IMR-90 (cell line): ENCODE measurements at regions not wholly inside any gene's neighbourhood (a gene's known extent, or its start where the extent isn't known, plus 50 kb on each side); places are given as distances from the start of the nearest gene placed in this dataset.

Source experiments
- ATAC-seq: fragments of 200-7000 bp; cut with Tn5 transposase; 2 replicates; pipeline ENCODE4 v1.9.1; 2020; ENCODE audit warnings: low read depth, mild to moderate bottlenecking, moderate library complexity
- BruUV-seq: library from RNA; stranded (reverse); fragments of 400-500 nt; replicated peaks from 2 replicates; lab custom pipeline; 2021; lab: Mats Ljungman, UMichigan
- CTCF ChIA-PET: fragments of 300-600 bp; formaldehyde crosslinking; extraction: SDS; loops from one replicate; lab custom pipeline; 2021; ENCODE audit warnings: antibody characterized with exemption; lab: Yijun Ruan, JAX
- POLR2A ChIA-PET: fragments of 300-600 bp; sonication (Branson Sonifier 250); formaldehyde crosslinking; loops from one replicate; lab custom pipeline; 2022; ENCODE audit warnings: antibody characterized with exemption; ENCODE audit not compliant: unreplicated experiment; lab: Charles Lee
- DNase-seq: peaks from one replicate; pipeline ENCODE4 v3.0.0; 2013
- H2AFZ ChIP-seq: replicated peaks from 2 replicates; pipeline ENCODE3; 2013; ENCODE audit warnings: low read length, mild to moderate bottlenecking; ENCODE audit not compliant: poor library complexity
- H2AK5ac ChIP-seq: 2 replicates; pipeline ENCODE4 v1.6.1; 2013; ENCODE audit warnings: low read depth, low read length, inconsistent platforms
- H2AK9ac ChIP-seq: replicated peaks from 2 replicates; pipeline ENCODE3; 2013; ENCODE audit warnings: mild to moderate bottlenecking, low read depth, low read length, moderate library complexity; ENCODE audit not compliant: poor library complexity
- H2BK120ac ChIP-seq: 2 replicates; pipeline ENCODE4 v1.6.1; 2013; ENCODE audit warnings: low read depth, low read length, inconsistent platforms
- H2BK15ac ChIP-seq: 3 replicates; pipeline ENCODE4 v1.6.1; 2013; ENCODE audit warnings: low read depth, low read length, inconsistent platforms
- H2BK20ac ChIP-seq: 2 replicates; pipeline ENCODE4 v1.6.1; 2013; ENCODE audit warnings: low read depth, mild to moderate bottlenecking, inconsistent platforms, low read length, moderate library complexity
- H2BK5ac ChIP-seq: 2 replicates; pipeline ENCODE4 v1.6.1; 2013; ENCODE audit warnings: mild to moderate bottlenecking, low read depth, low read length, inconsistent platforms; ENCODE audit not compliant: poor library complexity, severe bottlenecking
- H3K14ac ChIP-seq: replicated peaks from 2 replicates; pipeline ENCODE4 v1.6.1; 2013; ENCODE audit warnings: low read depth, low read length, inconsistent platforms
- H3K18ac ChIP-seq: 2 replicates; pipeline ENCODE4 v1.6.1; 2013; ENCODE audit warnings: low read depth, low read length, control low read depth
- H3K23ac ChIP-seq: 2 replicates; pipeline ENCODE4 v1.6.1; 2013; ENCODE audit warnings: low read depth, low read length, inconsistent platforms
- H3K27ac ChIP-seq: 2 replicates; pipeline ENCODE4 v1.5.1; 2013; ENCODE audit warnings: mild to moderate bottlenecking, control low read depth, low read length; ENCODE audit not compliant: insufficient read depth
- H3K27me3 ChIP-seq: 2 replicates; pipeline ENCODE4 v1.6.1; 2013; ENCODE audit warnings: low read length; ENCODE audit not compliant: control insufficient read depth, insufficient read depth
- H3K36me3 ChIP-seq: 2 replicates; pipeline ENCODE4 v1.6.1; 2013; ENCODE audit warnings: low read length, mixed read lengths; ENCODE audit not compliant: control insufficient read depth, insufficient read depth
- H3K4ac ChIP-seq: 2 replicates; pipeline ENCODE4 v1.6.1; 2013; ENCODE audit warnings: low read depth, low read length, inconsistent platforms
- H3K4me1 ChIP-seq: 2 replicates; pipeline ENCODE4 v1.6.1; 2013; ENCODE audit warnings: low read length, mixed read lengths; ENCODE audit not compliant: control insufficient read depth, insufficient read depth
- H3K4me2 ChIP-seq: 2 replicates; pipeline ENCODE4 v1.6.1; 2013; ENCODE audit warnings: low read depth, mild to moderate bottlenecking, control low read depth, low read length, moderate library complexity
- H3K4me3 ChIP-seq: 2 replicates; pipeline ENCODE4 v1.5.1; 2013; ENCODE audit warnings: low read depth, mild to moderate bottlenecking, control low read depth, low read length, moderate library complexity; ENCODE audit not compliant: insufficient read depth
- H3K56ac ChIP-seq: 2 replicates; pipeline ENCODE4 v1.6.1; 2013; ENCODE audit warnings: low read length, inconsistent platforms; ENCODE audit not compliant: insufficient read depth; ENCODE audit errors: extremely low read depth
- H3K79me1 ChIP-seq, 2 experiments: 2 replicates each; pipeline ENCODE4 v1.6.1; 2013; ENCODE audit warnings: low read length in 2 of 2, inconsistent platforms in 1 of 2, low read depth in 1 of 2
- H3K9ac ChIP-seq: 2 replicates; pipeline ENCODE4 v1.6.1; 2013; ENCODE audit warnings: low read depth, low read length, control low read depth
- H3K9me1 ChIP-seq: 2 replicates; pipeline ENCODE4 v1.6.1; 2013; ENCODE audit warnings: low read length, inconsistent platforms; ENCODE audit not compliant: insufficient read depth
- H3K9me3 ChIP-seq: 2 replicates; pipeline ENCODE4 v1.6.1; 2013; ENCODE audit warnings: low read length; ENCODE audit not compliant: control insufficient read depth, insufficient read depth
- H4K20me1 ChIP-seq: 2 replicates; pipeline ENCODE4 v1.6.1; 2013; ENCODE audit warnings: low read length, inconsistent platforms; ENCODE audit not compliant: insufficient read depth
- H4K5ac ChIP-seq: 2 replicates; pipeline ENCODE4 v1.6.1; 2013; ENCODE audit warnings: mild to moderate bottlenecking, low read depth, low read length, control low read depth
- H4K8ac ChIP-seq, 2 experiments: 2 replicates each; pipeline ENCODE4 v1.6.1; 2013; ENCODE audit warnings: low read depth in 2 of 2, low read length in 2 of 2, control low read depth in 1 of 2, inconsistent platforms in 1 of 2
- H4K91ac ChIP-seq: 2 replicates; pipeline ENCODE4 v1.6.1; 2013; ENCODE audit warnings: low read depth, low read length, inconsistent platforms; ENCODE audit not compliant: insufficient read depth
- BHLHE40 ChIP-seq: fragments of 150-350 bp; IDR thresholded peaks from 2 replicates; pipeline ENCODE4 v1.6.1; 2016; ENCODE audit warnings: mild to moderate bottlenecking, low read depth, low read length
- CEBPB ChIP-seq: IDR thresholded peaks from 2 replicates; pipeline ENCODE4 v1.6.1; 2012; ENCODE audit warnings: low read depth, low read length, improper control_type of control experiment
- CHD1 ChIP-seq: IDR thresholded peaks from 2 replicates; pipeline ENCODE4 v1.6.1; 2012; ENCODE audit warnings: low read depth, low read length, improper control_type of control experiment
- FOS ChIP-seq: fragments of 150-350 bp; IDR thresholded peaks from 2 replicates; pipeline ENCODE4 v1.6.1; 2016; ENCODE audit warnings: low read depth, low read length
- MAFK ChIP-seq: IDR thresholded peaks from 2 replicates; pipeline ENCODE4 v1.6.1; 2012; ENCODE audit warnings: low read depth, low read length, improper control_type of control experiment
- MAZ ChIP-seq: IDR thresholded peaks from 2 replicates; pipeline ENCODE4 v1.6.1; 2012; ENCODE audit warnings: low read depth, mild to moderate bottlenecking, low read length, improper control_type of control experiment, moderate library complexity, borderline replicate concordance
- MXI1 ChIP-seq: IDR thresholded peaks from 2 replicates; pipeline ENCODE4 v1.6.1; 2012; ENCODE audit warnings: low read depth, mild to moderate bottlenecking, low read length, moderate library complexity, borderline replicate concordance
- NFE2L2 ChIP-seq: fragments of 150-350 bp; IDR thresholded peaks from 2 replicates; pipeline ENCODE4 v1.6.1; 2016; ENCODE audit warnings: low read depth, mild to moderate bottlenecking, low read length
- POLR2A ChIP-seq: IDR thresholded peaks from 2 replicates; pipeline ENCODE4 v1.6.1; 2012; ENCODE audit warnings: mild to moderate bottlenecking, low read depth, low read length
- RAD21 ChIP-seq: IDR thresholded peaks from 2 replicates; pipeline ENCODE4 v1.6.1; 2012; ENCODE audit warnings: low read length, improper control_type of control experiment
- RCOR1 ChIP-seq: IDR thresholded peaks from 2 replicates; pipeline ENCODE4 v1.6.1; 2012; ENCODE audit warnings: mild to moderate bottlenecking, low read length, improper control_type of control experiment; ENCODE audit not compliant: insufficient replicate concordance
- RFX5 ChIP-seq: IDR thresholded peaks from 2 replicates; pipeline ENCODE4 v1.8.0; 2012; ENCODE audit warnings: low read depth, mild to moderate bottlenecking, low read length, moderate library complexity
- SMC3 ChIP-seq: fragments of 150-350 bp; IDR thresholded peaks from 2 replicates; pipeline ENCODE4 v1.6.1; 2016; ENCODE audit warnings: low read depth, mild to moderate bottlenecking, antibody characterized with exemption, low read length, moderate library complexity
- WGBS, 2 experiments: methylation state at CpG; one replicate each; pipeline versions ENCODE4 v1.1.5 to v1.1.7; 2013; ENCODE audit warnings: missing lambda C conversion rate in 2 of 2; ENCODE audit not compliant: insufficient read length in 1 of 2; ENCODE audit errors: extremely low coverage in 2 of 2; 5-methylcytosine and 5-hydroxymethylcytosine counted together
- dilution Hi-C: fragments of 300-500 bp; cut with HindIII; formaldehyde crosslinking; loops from one replicate; pipeline ENCODE4 v1.14.3; 2018; ENCODE audit warnings: low sequenced_read_pairs; ENCODE audit not compliant: unreplicated experiment
- in situ Hi-C: fragments of 300-500 bp; cut with MboI; formaldehyde crosslinking; loops from 3 replicates; pipeline ENCODE4 v1.14.3; 2019; ENCODE audit warnings: low sequenced_read_pairs, inconsistent platforms, mixed read lengths
- intact Hi-C: fragments of 100-400 bp; cut with micrococcal nuclease; formaldehyde crosslinking; loops from 2 replicates; pipeline ENCODE4 v1.10.0; 2022
- TF ChIP-seq, protein P1 (sequence below): fragments of 150-350 bp; IDR thresholded peaks from 2 replicates; pipeline ENCODE4 v1.6.1; 2017; ENCODE audit warnings: mild to moderate bottlenecking, antibody characterized with exemption, low read length, low read depth
- TF ChIP-seq, protein P2 (sequence below): fragments of 150-350 bp; IDR thresholded peaks from 2 replicates; pipeline ENCODE4 v1.6.1; 2016; ENCODE audit warnings: low read depth, mild to moderate bottlenecking, low read length, moderate library complexity, borderline replicate concordance
- TF ChIP-seq, protein P3 (sequence below): conservative IDR thresholded peaks from 2 replicates; pipeline ENCODE4 v1.5.1; 2012; ENCODE audit warnings: mild to moderate bottlenecking, low read depth, low read length, improper control_type of control experiment

DNA sequence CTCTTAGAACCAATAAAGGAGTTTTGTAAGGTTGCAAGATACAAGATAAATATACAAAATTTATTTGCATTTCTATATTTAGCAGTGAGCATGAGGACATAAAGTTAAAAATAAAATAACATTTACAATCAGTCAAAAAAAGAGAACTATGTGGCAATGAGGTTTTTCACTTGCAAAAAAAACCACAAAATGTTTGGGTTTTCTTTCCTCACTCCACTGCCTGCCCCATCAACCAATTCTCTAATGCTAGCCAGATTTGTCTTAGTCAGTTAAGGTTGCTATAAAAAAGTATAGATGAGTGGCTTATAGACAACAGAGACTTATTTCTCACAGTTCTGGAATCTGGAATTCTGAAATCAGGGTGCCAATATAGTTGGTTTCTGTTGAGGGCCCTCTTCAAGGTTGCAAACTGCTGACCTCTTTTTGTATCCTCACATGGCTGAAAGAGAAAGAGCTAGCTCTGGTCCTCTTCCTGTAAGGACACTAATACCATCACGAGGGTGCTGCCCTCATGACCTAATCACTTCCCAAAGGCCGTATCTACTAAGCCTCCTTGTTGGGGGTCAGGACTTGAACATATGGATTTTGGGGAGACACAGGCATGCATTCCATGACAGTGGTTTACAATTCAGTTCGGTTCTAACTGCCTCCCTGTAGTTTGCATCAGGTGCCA, 566.2 kb downstream of the GALR1 start:
- no peak overlapping the region for H2BK120ac ChIP-seq
- no peaks in the 10 kb centered on the region for H3K9me1 ChIP-seq
- no peak overlapping the region for H2BK20ac ChIP-seq
- H4K20me1 ChIP-seq, result no peaks in the 10 kb centered on the region
- no peak overlapping the region for H3K4me2 ChIP-seq
- H3K23ac ChIP-seq, result no peak overlapping the region
- H2AK5ac ChIP-seq, result no peak overlapping the region
- H3K56ac ChIP-seq, result no peak overlapping the region
- BruUV-seq, result no TSS peak
- CTCF ChIA-PET, result no interaction called here
- no peak overlapping the region for H3K14ac ChIP-seq
- no peak overlapping the region for H4K91ac ChIP-seq
- no peak for TF ChIP-seq RFX5
- TF ChIP-seq NFE2L2, result no peak
- no peak for TF ChIP-seq RCOR1
- TF ChIP-seq POLR2A, result no peak
- TF ChIP-seq MXI1, result no peak
- TF ChIP-seq, protein P1, sequence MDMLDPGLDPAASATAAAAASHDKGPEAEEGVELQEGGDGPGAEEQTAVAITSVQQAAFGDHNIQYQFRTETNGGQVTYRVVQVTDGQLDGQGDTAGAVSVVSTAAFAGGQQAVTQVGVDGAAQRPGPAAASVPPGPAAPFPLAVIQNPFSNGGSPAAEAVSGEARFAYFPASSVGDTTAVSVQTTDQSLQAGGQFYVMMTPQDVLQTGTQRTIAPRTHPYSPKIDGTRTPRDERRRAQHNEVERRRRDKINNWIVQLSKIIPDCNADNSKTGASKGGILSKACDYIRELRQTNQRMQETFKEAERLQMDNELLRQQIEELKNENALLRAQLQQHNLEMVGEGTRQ, result no peak
- TF ChIP-seq RAD21, result no peak
- TF ChIP-seq MAZ, result no peak
- TF ChIP-seq SMC3, result no peak
- TF ChIP-seq, protein P2, sequence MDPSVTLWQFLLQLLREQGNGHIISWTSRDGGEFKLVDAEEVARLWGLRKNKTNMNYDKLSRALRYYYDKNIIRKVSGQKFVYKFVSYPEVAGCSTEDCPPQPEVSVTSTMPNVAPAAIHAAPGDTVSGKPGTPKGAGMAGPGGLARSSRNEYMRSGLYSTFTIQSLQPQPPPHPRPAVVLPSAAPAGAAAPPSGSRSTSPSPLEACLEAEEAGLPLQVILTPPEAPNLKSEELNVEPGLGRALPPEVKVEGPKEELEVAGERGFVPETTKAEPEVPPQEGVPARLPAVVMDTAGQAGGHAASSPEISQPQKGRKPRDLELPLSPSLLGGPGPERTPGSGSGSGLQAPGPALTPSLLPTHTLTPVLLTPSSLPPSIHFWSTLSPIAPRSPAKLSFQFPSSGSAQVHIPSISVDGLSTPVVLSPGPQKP, result no peak
- TF ChIP-seq FOS, result no peak
- no peak for TF ChIP-seq MAFK
- TF ChIP-seq, protein P3, sequence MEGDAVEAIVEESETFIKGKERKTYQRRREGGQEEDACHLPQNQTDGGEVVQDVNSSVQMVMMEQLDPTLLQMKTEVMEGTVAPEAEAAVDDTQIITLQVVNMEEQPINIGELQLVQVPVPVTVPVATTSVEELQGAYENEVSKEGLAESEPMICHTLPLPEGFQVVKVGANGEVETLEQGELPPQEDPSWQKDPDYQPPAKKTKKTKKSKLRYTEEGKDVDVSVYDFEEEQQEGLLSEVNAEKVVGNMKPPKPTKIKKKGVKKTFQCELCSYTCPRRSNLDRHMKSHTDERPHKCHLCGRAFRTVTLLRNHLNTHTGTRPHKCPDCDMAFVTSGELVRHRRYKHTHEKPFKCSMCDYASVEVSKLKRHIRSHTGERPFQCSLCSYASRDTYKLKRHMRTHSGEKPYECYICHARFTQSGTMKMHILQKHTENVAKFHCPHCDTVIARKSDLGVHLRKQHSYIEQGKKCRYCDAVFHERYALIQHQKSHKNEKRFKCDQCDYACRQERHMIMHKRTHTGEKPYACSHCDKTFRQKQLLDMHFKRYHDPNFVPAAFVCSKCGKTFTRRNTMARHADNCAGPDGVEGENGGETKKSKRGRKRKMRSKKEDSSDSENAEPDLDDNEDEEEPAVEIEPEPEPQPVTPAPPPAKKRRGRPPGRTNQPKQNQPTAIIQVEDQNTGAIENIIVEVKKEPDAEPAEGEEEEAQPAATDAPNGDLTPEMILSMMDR, result no peak
- TF ChIP-seq BHLHE40, result no peak
- TF ChIP-seq CEBPB, result no peak
- TF ChIP-seq CHD1, result no peak
- no peak overlapping the region for H3K9ac ChIP-seq
- in situ Hi-C loops, result no loop called here
- H2AK9ac ChIP-seq, result no peak overlapping the region
- no peak overlapping the region for H2BK15ac ChIP-seq
- intact Hi-C loops, result no loop called here
- no peak overlapping the region for H3K18ac ChIP-seq
- no peak overlapping the region for H4K8ac ChIP-seq
- H3K9me3 ChIP-seq, result peaks cover 14% of the 10 kb centered on the region
- H2BK5ac ChIP-seq, result no peak overlapping the region
- H2AFZ ChIP-seq, result no peak overlapping the region
- no peaks in the 10 kb centered on the region for H3K36me3 ChIP-seq
- dilution Hi-C loops, result no loop called here
- WGBS, 2 experiments, result no CpG with 5 or more reads among the region's 3 CpGs
- no peaks in the 10 kb centered on the region for H3K79me1 ChIP-seq
- DNase-seq (no peak), ATAC-seq (no peak)
- H3K27ac ChIP-seq, result no peak overlapping the region
- H3K27me3 ChIP-seq, result no peaks in the 10 kb centered on the region
- H3K4me3 ChIP-seq, result no peak overlapping the region
- no peak overlapping the region for H3K4ac ChIP-seq
- POLR2A ChIA-PET, result no interaction called here
- H4K5ac ChIP-seq, result no peak overlapping the region
- no peaks in the 10 kb centered on the region for H3K4me1 ChIP-seq
